GM18861 (cell line): ENCODE measurements at regions not wholly inside any gene's neighbourhood (a gene's known extent, or its start where the extent isn't known, plus 50 kb on each side); places are given as distances from the start of the nearest gene placed in this dataset.
A peak's percentile ranks its signal among the peaks of the same experiment; 100 is the strongest.
"Not testable (repeated sequence)": the region's sequence is repeated elsewhere in the genome, so short reads cannot be mapped to it uniquely, and the experiment has no call there.

Experiments
- ATAC-seq: cut with Tn5 transposase; IDR thresholded peaks from one replicate; pipeline ENCODE4 v1.9.1; 2021; ENCODE audit not compliant: unreplicated experiment

- not testable (repeated sequence) for ATAC-seq
Observed at GRCh38 chr12:105683836-105684235, 353.3 kb downstream of the C12orf75 start.

- no peak for ATAC-seq
Observed at GRCh38 chr12:105698075-105698474, 367.6 kb downstream of the C12orf75 start.

DNA sequence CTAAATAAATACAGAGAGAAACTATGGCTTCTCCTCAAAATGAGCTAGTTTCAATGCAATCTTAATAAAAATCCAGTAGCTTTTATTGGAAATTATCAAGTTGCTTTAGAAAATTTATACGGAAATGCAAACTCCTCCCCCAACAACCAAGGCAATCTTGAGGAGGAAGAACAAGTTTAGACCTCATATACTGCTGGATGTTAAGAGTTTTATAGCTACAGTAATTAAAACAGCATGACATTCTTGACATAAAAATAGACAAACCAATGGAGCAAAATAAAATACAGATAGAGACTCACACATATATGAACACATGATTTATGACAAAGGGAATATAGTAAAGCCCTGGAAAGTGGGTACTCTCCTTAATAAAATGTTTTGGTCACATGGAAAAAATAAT is 368.7 kb downstream of the C12orf75 start:
- ATAC-seq = no peak

GRCh38 chr12:105704787-105705186 is 374.3 kb downstream of the C12orf75 start:
- ATAC-seq = no peak

- ATAC-seq = no peak
Observed at GRCh38 chr12:105705235-105705634, 374.7 kb downstream of the C12orf75 start.

GRCh38 chr12:105705765-105706164 is 375.3 kb downstream of the C12orf75 start:
- ATAC-seq = no peak

DNA sequence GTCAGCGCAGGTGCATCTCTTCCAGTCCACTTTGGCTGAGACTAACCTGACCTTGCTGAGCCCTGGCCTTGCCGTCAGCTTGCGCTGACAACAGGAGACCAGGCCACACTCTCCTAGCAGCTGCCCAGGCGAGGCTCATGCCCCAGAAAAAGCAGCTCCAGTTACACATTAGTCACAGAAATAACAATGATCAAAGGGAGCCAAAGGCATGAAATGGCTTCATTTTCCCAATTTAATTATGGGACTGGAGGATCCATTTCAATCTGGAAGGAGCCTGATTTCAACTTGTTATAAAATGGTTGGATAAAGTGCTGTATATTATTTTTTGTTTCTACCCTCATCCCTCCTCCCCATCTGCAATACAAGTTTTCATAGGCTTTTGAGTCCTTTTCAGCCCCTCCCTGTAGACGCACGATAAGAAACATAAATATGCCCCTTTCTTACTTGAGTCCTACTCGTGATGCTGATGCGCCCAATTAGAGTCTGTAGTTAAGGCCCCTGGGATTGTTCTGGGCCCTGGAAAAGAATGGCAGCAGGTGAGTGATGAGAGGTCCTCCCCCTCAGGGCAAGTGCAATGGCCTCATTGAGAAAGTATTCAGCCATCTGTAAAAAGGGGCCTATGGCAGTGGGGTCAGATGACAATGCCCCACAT is 376.0 kb downstream of the C12orf75 start:
- ATAC-seq = no peak

GRCh38 chr12:105706973-105707334 is 376.5 kb downstream of the C12orf75 start:
- ATAC-seq = no peak

- no peak for ATAC-seq
Observed at GRCh38 chr12:105713606-105714305, 383.3 kb downstream of the C12orf75 start.

GRCh38 chr12:105716621-105717020 is 386.1 kb downstream of the C12orf75 start:
- no peak for ATAC-seq

- peak; percentile 82 for ATAC-seq
Observed at GRCh38 chr12:105721051-105721825, 390.7 kb downstream of the C12orf75 start.

- no peak for ATAC-seq
Observed at GRCh38 chr12:105721891-105722290, 391.4 kb downstream of the C12orf75 start.

DNA sequence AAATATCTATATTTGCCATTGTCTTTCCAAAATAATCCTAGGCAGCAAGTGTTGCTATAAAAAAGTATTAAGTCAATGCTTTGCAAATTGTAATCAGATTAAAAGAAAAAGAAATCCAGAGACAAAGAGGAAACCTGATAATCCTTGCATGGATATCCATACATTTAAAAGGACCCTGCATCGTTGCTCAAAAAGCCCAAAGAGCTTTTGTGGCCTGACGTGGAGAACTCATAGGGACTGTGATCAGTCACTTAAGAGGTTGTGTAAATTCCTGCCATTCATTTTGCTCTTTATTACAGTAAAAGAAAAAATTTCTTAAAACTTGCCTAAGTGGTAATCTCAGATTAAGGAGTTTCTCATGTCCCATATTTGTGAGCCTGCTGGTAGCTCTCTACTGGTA is 392.6 kb downstream of the C12orf75 start:
- ATAC-seq = no peak

DNA sequence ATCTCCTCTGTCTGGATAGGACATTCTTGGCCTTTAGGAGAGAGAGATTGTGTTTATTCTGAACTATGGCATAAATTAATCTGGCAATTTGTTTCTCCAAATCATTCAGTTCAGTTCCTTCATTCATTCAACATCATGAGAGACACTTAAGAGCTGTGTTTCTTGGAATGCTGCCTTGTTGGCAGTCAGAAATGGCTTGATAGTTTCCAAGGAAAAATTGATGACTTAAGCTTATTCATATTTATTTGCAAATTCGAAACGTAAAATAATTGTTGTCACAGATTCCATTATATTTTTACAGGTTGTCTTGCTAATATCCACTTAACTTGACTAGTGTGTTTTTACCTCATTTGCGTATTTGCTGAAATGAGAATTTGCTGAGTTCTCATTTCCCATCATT is 393.0 kb downstream of the C12orf75 start:
- no peak for ATAC-seq

GRCh38 chr12:105724641-105725040 is 394.1 kb downstream of the C12orf75 start:
- no peak for ATAC-seq

GRCh38 chr12:105725054-105725453 is 394.6 kb downstream of the C12orf75 start:
- no peak for ATAC-seq

- no peak for ATAC-seq
Observed at GRCh38 chr12:105729181-105729771, 398.8 kb downstream of the C12orf75 start.

GRCh38 chr12:105729926-105730325 is 399.4 kb downstream of the C12orf75 start:
- no peak for ATAC-seq

GRCh38 chr12:105733579-105733978 is 403.1 kb downstream of the C12orf75 start:
- no peak for ATAC-seq

GRCh38 chr12:105736498-105736897 is 402.3 kb downstream of the NUAK1 start:
- ATAC-seq = no peak

- no peak for ATAC-seq
Observed at GRCh38 chr12:105738051-105738450, 400.7 kb downstream of the NUAK1 start.

GRCh38 chr12:105740369-105740768 is 398.4 kb downstream of the NUAK1 start:
- no peak for ATAC-seq
